ENCODE measurements at regions not wholly inside any gene's neighbourhood (a gene's known extent, or its start where the extent isn't known, plus 50 kb on each side); places are given as distances from the start of the nearest gene placed in this dataset.
A peak's percentile ranks its signal among the peaks of the same experiment; 100 is the strongest.

- Histone ChIP-seq H3K36me3 (ENCODE audit: insufficient read depth in 1 of 2, low read depth in 1 of 2) (no peaks in the 10 kb centered on the region), H3K27me3 (ENCODE audit: insufficient read depth in 3 of 3, low read length in 2 of 3) (no peaks in the 10 kb centered on the region), H3K27ac (no peak overlapping the region), H3K9me3 (no peaks in the 10 kb centered on the region), H3K4me1 (peaks cover 16% of the 10 kb centered on the region), H3K4me3 (no peak overlapping the region)
- ATAC-seq (no peak), DNase-seq (no peak)
- TF ChIP-seq, protein P1, sequence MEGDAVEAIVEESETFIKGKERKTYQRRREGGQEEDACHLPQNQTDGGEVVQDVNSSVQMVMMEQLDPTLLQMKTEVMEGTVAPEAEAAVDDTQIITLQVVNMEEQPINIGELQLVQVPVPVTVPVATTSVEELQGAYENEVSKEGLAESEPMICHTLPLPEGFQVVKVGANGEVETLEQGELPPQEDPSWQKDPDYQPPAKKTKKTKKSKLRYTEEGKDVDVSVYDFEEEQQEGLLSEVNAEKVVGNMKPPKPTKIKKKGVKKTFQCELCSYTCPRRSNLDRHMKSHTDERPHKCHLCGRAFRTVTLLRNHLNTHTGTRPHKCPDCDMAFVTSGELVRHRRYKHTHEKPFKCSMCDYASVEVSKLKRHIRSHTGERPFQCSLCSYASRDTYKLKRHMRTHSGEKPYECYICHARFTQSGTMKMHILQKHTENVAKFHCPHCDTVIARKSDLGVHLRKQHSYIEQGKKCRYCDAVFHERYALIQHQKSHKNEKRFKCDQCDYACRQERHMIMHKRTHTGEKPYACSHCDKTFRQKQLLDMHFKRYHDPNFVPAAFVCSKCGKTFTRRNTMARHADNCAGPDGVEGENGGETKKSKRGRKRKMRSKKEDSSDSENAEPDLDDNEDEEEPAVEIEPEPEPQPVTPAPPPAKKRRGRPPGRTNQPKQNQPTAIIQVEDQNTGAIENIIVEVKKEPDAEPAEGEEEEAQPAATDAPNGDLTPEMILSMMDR (IDR thresholded peaks at IDR 0.05) = no peak
- 98% methylated on average over 1 of the region's 1 CpG for WGBS, 3 donors
- intact Hi-C loops (cut with DNase I) = loop anchor here in 1 of 2 donors (10.0 kb wide), 1 partner anchor 109 kb away; no protein-coding TSS in a partner anchor
Observed at GRCh38 chr11:95684170-95684569, 105.4 kb downstream of the FAM76B start.

- H3K4me3 ChIP-seq = no peak overlapping the region
- intact Hi-C loops (cut with DNase I) = loop anchor here in 1 of 2 donors (10.0 kb wide), 1 partner anchor 108 kb away; no protein-coding TSS in a partner anchor
- H3K9me3 ChIP-seq = no peaks in the 10 kb centered on the region
- no peaks in the 10 kb centered on the region for H3K27me3 ChIP-seq (ENCODE audit: insufficient read depth in 3 of 3, low read length in 2 of 3)
- TF ChIP-seq, protein P1 (IDR thresholded peaks at IDR 0.05) = no peak
- WGBS, 3 donors = 60 to 64% (median 60%) methylated on average over 2 of the region's 2 CpGs
- no peaks in the 10 kb centered on the region for H3K36me3 ChIP-seq (ENCODE audit: insufficient read depth in 1 of 2, low read depth in 1 of 2)
- no peak for DNase-seq
- peak in 1 of 4 donors; percentile 39 for ATAC-seq
- H3K4me1 ChIP-seq = peaks cover 16% of the 10 kb centered on the region
- no peak overlapping the region for H3K27ac ChIP-seq
Observed at GRCh38 chr11:95682552-95682951, 107.0 kb downstream of the FAM76B start.

- intact Hi-C loops (cut with DNase I) = loop anchor here in 1 of 2 donors (10.0 kb wide), 1 partner anchor 106 kb away; no protein-coding TSS in a partner anchor
- Histone ChIP-seq H3K27ac (peak overlapping the region; percentile 10), H3K27me3 (ENCODE audit: insufficient read depth in 3 of 3, low read length in 2 of 3) (no peaks in the 10 kb centered on the region), H3K36me3 (ENCODE audit: insufficient read depth in 1 of 2, low read depth in 1 of 2) (no peaks in the 10 kb centered on the region), H3K9me3 (no peaks in the 10 kb centered on the region), H3K4me1 (peaks cover 16% of the 10 kb centered on the region), H3K4me3 (no peak overlapping the region)
- ATAC-seq (no peak), DNase-seq (no peak)
- TF ChIP-seq, protein P1 (IDR thresholded peaks at IDR 0.05) = no peak
- WGBS, 3 donors = 53 to 72% (median 63%) methylated on average over 3 of the region's 3 CpGs
Observed at GRCh38 chr11:95680169-95680929, 109.2 kb downstream of the FAM76B start.

- DNase-seq (no peak), ATAC-seq (no peak)
- WGBS, 3 donors = 95 to 100% (median 96%) methylated on average over 4 of the region's 4 CpGs
- H3K4me3 ChIP-seq = no peak overlapping the region
- no peaks in the 10 kb centered on the region for H3K9me3 ChIP-seq
- H3K4me1 ChIP-seq = peaks cover 16% of the 10 kb centered on the region
- intact Hi-C loops (cut with DNase I) = no loop called here
- TF ChIP-seq, protein P1 (IDR thresholded peaks at IDR 0.05) = no peak
- H3K27ac ChIP-seq = no peak overlapping the region
- H3K36me3 ChIP-seq (ENCODE audit: insufficient read depth in 1 of 2, low read depth in 1 of 2) = no peaks in the 10 kb centered on the region
- no peaks in the 10 kb centered on the region for H3K27me3 ChIP-seq (ENCODE audit: insufficient read depth in 3 of 3, low read length in 2 of 3)
Observed at GRCh38 chr11:95678988-95679387, 110.6 kb downstream of the FAM76B start.
